HG02840 (cell line): ENCODE measurements at regions not wholly inside any gene's neighbourhood (a gene's known extent, or its start where the extent isn't known, plus 50 kb on each side); places are given as distances from the start of the nearest gene placed in this dataset.
"Not testable (repeated sequence)": the region's sequence is repeated elsewhere in the genome, so short reads cannot be mapped to it uniquely, and the experiment has no call there.

Source experiments
- ATAC-seq: cut with Tn5 transposase; IDR thresholded peaks from one replicate; pipeline ENCODE4 v1.9.1; 2021; ENCODE audit warnings: mild to moderate bottlenecking, moderate library complexity, moderate number of reproducible peaks; ENCODE audit not compliant: unreplicated experiment, low FRiP score

DNA sequence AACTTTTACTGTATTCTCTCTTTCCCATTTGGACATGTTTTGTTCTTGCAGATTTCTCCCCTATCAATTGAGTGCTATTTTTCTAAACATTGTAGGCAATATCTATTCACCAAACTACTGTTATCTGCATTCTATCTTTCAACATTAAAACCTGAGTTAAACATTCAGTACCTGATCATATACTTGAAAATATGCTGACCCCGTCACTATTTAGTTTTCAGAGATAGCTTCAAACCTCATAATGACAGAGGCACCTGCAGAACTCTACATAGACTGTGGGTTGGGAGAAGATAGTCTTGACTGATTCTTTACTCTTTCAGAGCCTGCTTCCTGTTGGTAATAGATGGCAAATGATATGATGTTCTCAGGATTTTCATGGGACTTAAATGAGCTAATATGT is 965.7 kb upstream of the GOT2 start:
- no peak for ATAC-seq

DNA sequence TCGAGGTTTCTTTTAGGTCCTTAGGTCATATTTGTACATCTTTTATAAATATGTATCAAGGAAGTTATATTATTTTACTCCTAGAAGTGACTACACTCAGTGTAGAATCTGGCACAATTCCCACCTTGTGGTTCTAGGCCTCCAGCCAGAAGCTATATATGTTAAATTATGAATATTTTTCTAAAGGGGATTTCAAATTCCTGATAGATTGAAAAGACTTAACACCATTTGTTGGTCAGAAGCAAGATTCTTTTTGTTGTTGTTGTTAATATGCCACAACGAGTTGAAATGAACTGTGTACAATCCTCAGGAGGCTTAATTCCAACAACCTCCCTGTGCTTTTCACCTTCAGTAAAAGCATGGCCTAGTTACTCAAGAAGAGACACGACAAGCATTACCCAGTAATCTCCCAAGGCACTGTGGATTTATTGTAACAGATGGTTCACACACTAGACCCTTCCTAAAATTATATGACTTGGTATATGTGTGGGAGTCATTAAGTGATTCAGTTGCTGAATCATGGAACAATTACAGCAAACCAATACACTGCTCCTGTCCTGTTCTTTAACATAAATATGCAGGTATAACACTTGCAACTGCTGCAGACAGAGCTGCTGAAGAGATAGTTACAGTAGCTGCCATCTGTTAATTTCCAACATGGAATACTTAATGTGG is 964.4 kb upstream of the GOT2 start:
- ATAC-seq = no peak

DNA sequence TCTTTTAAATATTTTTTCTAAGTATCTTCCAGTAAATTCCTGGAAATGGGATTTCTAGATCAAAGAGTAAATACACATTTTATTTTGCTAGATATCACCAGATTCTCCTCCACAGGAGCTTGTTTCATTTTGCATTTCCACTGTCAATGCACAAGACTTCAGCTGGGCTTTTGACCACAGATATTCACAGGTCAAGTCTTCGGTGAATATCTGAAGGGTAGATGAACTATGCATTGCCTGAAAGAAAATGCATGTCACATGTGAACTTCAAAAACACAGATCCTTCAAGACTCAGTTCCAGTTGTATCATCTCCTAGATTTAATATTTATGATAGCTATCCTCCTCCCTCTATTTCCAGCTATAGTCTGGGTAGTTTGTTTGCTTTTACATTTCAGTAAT is 963.6 kb upstream of the GOT2 start:
- ATAC-seq = no peak

DNA sequence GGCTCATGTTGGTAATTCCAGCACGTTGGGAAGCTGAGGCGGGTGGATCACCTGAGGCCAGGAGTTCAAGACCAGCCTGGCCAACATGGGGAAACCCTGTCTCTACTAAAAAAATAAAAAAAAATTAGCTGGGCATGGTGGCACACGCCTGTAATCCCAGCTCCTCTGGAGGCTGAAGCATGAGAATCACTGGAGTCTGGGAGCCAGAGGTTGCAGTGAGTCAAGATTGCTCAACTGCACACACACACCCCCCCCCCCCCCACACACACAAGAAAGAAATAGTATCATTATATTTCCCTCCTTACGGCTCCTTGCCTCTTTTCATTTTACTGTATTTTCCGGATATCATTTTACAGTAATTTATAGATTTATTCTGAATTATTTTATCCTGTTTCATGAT is 963.1 kb upstream of the GOT2 start:
- ATAC-seq = no peak

DNA sequence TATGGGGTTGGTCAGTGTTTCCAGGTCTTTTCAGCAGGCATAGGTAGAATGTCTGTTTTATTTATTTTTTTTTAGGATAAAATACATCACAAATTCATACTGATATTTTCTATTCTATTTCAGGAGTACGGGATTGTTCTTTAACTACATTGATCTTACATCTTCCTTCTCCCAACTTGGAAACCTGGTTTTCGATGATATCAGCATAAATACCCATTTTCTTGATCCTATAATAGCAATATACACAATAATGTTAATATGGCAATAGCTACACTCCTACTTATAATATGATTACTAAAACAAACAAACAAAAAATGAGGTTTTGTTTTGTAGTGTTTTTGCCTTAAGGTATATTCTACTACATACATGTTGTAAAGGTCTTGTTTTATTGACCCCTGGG is 962.4 kb upstream of the GOT2 start:
- ATAC-seq = no peak

DNA sequence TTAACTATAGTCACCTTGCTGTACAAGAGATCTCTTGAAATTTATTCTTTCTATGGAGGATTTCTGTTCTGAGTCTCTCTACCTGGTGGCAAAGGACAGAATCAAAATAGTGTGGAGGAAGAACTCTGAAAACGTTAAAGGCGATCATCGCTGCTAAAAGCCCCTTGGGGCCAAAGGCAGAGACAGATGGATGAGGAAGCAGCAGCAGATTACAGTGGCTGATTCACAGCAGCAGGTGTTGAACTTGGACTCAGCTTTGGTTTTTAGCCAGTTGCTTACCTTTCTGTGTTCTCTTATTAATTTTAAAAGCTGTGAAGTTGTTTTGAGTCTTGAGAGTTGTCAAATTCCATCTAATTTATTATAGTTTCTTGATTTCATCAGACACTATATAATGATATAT is 956.1 kb upstream of the GOT2 start:
- ATAC-seq = no peak

DNA sequence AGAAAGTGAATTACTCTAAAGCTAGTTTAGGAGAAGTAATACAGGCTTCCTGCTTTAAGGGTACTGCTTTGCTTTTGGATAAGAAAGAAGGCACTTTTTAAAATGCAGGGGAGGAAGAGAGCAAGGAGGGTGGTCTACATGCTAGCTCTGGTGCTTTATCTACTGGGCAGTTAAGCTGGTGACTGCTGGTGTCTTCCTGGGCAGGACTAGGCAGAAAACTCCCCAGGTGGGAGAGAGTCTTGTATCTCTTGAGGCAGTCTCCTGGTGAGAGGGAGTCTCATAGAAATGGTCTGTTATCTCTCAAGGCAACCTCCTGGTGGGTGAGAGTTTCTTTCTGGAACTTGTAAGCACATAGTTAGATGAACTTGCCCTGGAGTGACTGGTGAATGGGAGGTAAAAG is 953.9 kb upstream of the GOT2 start:
- ATAC-seq = no peak

DNA sequence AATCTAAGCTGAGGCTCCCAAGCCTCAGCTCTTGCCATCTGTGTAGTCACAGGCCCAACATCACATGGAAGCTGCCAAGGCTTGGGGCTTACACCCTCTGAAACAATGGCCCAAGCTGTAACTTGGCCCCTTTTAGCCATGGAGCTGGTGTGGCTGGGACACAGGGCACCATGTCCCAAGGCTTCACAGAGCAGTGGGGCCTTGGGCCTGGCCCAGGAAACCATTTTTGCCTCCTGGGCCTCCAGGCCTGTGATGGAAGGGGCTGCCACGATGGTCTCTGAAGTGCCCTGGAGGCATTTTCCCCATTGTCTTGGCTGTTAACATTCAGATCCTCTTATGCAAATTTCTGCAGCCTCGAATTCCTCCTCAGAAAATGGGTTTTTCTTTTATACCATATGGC is 952.3 kb upstream of the GOT2 start:
- ATAC-seq = no peak

DNA sequence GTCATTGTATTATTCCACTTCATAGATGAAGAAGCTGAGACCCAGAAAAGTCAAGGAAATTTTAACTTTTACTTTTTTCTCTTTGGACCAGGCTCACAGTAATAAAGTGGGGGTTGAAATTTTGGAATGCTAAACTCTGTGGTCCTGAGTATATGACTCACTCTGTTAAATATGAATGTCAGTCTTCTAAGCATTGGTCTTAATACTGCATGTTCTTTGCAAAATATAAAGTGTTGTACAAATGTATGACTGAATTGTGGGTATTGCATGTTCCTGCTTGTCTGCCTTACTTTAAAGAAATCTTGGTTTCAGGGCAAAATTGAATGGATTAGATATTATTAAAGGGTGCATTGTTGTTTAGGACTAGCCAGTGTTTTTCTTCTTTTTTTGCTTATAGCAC is 950.8 kb upstream of the GOT2 start:
- no peak for ATAC-seq

DNA sequence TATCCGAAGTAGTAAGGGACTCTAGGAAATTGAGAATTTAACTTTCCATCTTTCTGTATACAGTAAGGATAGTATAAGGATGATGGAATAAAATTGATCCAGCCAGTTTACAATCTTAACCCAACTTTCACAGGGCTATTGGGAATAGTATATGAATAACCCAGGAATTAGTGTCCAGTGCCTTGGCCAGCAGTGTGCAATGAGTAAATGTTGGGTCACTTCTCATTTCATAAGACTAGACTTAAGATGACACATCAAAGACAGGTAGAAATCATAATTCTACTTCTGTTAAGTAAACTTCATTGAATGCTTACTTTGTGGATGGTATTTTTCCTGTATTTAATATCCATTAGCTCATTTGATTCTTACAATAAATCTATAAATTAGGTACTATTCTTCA is 949.6 kb upstream of the GOT2 start:
- no peak for ATAC-seq

DNA sequence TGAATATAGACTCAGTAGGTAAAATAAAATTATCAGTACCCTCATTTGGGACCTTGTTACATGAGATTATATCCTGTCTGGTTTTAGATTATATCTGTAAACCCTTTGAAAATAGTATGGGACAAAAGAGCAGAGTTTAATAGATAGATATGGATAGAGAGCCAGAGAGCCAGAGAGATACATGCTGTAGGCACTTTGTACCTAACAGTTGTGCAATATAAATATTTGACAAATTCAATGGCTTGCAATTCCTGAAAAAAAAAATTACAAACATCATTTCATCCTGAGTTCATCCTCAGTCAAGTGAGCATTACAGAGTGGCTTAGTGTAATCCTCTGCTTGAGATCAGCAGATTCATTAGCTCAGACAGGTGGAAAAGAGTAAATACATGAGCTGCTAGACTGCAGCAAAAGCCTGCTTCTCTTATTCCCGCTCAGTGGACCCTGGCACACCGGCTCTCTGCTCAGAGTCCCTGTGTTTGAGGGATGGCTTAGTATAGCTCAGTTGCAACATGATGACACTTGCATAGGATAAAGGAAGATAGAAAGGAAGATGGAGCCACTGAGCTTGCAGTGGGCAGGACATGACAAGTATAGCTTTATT is 931.6 kb upstream of the GOT2 start:
- no peak for ATAC-seq

DNA sequence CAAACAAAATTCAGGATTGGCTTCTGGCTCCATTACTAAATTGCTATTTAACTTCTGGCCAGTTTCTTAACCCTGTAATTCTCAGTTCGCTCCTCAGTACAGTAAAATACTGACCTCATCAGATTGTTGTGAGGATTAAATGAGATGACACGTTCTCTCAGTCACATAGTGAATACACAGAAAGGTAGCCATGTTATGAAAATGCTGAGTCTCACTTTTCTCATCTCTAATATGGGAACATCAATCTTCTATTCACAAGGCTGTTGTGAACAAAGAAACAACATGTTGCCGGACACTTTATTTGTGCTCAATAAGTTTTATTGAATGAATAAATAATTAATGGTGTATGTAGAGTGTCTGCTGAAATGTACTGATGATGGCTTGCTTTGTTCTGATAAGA is 924.5 kb upstream of the GOT2 start:
- ATAC-seq = no peak

DNA sequence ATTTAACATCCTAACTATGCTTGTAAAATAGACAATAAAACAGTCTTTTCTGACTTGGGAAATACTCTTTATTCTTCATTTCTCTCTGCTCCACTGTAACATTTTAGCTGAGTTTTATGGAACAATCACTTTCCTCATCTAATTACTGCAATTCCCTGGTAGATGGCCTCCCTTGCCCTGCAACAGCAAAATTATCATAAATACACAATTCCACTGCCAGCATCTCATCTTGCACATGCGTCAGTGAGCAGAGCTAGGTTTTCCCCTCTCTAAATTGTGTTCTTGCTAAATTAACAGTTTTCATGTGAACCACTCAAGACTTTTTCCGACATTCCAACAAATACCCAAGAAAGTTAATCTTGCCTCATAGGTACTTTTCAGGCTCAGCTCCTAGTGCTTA is 920.9 kb upstream of the GOT2 start:
- ATAC-seq = no peak

DNA sequence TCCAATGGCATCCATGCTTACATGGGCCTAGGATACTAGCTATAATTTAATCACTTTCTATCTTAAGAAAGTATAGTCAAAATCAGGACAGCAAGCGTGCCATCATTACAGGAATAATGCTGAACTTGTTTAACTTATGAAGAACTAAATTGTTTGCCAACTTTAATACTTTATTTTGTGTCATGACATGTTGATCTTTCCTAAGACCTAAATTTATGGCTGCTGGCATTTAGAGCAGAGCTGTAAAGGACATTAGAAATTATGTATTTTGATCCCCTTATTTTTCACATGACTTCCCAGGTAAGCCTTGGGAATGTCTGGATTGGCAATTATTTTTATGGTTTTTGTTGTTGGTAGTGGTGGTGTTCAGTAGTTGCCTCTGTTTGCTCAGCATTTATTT is 920.3 kb upstream of the GOT2 start:
- no peak for ATAC-seq

DNA sequence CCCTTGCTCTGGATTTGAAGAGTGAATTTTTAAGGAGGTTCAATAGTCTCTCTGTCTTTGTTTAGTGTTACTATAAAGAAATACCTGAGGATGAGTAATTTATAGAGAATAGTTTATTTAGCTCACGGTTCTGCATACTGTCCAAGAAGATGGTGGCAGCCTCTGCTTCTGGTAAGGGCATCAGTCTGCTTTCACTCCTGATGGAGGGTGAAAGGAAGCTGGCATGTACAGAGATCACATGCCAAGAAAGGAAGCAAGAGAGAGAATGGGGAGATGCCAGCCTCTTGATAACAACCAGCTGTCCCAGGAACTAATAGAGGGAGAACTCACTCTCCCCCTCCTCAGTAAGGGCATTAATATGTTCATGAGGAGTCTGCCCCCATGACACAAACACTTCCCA is 917.5 kb upstream of the GOT2 start:
- ATAC-seq = no peak

DNA sequence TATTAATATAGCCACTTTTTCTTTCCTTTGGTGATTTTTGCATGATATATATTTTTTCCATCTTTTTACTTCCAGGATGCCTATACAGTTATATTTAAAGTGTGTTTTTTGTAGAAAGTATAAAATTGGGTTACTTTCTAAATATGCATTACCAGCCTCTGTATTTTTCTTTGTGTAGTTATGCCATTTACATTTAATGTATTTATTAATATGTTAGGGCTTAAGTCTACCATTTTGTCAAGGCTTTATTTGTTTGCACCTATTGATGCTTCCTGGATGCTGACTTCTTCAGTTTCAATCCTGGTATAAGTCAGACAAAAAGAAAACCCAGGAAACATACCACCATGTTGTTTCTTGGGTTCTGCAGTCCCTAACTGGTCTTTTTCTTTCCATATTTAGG is 911.1 kb upstream of the GOT2 start:
- ATAC-seq = no peak

DNA sequence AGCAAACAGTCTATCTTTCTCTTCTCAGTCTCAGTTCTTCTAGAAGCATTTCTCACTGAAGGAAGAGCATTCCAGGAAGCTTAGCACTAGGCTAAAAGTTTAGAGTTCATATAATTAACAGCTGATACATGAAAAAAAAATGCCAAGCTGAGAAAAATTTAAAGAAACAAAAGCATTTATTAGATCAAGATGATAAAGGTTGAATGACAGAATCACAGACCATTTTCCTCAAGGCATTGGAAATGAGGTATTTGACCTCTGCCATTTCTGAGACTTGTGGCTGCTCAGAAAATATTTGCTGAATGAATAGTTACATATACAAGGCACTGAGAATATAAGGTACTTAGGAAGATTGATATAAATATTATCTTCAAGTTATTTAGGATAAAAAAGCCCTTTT is 901.6 kb upstream of the GOT2 start:
- no peak for ATAC-seq

DNA sequence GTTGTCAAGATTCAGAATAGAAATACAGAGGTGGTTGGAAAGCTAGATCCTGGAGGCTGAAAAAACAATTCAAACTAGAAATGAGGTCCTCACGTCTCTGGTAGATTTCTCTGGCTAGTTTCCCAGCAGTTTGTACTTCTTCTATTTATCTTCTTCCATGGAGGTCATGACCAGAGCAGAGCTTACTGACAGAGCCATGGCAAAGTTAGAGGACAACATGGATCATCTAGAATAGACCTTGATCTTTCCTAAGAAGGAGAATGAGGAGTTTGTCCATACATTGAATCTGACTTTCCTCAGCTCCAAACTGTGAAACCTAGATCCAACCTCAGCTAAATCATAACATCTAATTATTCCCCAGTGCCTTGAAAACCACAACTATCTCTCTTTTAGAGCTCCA is 900.8 kb upstream of the GOT2 start:
- ATAC-seq = no peak

DNA sequence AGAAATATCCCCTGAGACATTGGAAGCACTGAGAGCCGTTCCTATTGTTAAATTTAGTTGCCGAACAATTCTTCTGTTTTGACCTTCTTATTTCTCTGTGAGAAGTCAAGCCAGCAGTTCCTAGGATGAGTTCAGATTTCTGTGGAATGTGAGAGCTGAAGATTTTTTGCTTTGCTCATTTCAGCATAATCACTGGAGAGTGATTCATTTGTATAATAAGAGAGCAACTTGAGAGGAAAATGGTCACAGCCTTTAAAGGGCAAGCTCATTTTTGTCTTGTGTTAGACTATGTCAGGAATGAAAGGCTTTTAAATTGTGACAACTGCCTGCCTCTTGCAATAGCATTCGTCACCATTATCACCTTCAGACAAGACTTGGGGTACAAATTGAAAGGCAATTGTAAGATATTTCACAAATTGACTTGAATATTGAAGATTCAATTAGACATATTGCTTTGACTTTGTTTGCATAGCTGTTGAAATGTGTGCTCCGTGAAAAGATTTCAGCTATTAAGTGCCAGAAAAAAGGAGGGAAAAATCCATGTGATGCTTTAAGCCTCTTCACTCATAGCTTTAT is 900.0 kb upstream of the GOT2 start:
- ATAC-seq = no peak

DNA sequence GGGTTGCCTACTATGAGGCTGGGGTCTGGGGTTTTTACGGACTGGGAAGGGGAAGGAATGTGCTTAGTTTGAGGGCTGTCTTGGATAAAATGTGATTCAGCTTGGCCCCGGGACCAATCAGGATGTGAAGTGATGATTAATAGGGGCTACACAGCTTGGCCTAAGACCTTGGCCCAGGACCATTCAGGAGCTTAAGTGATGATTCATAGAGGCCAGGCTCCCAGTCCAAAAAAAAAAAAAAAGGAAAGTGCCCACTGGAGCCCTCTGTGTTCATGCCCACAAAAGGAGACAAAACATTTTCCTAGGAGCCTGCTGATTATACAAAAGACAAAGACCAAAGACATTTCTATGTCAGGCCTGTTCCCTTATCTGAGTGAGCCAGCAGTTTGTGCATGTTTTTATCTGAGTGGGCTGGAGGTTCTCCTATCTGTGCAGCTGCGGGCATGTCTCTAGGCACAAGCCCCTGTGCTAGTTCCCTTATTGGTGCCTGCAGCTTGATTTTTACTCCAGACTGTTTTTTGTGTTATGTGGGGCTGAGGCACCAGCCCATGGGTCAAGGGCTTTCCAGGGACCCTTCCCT is 898.2 kb upstream of the GOT2 start:
- ATAC-seq = no peak

DNA sequence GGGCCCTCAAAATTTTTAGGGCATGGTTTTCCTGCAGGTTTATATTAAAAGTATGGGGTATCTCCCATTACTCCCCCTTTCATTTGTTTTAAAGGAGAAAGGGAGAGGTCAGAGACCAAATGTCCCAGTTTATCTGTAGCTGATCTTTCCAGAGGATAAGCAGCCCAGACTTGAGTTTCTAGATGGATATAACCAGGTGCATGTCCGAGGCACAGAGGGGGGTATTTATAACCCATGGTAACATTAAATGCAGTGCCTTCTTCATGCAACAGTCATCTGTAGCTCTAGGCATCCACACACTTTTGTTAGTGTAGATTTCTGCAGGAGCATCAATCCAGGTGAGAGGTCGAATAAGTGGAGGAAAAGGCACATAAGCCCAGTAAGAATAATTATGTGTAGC is 890.3 kb upstream of the GOT2 start:
- ATAC-seq = not testable (repeated sequence)
